GM23338 (cell line): ENCODE measurements at regions not wholly inside any gene's neighbourhood (a gene's known extent, or its start where the extent isn't known, plus 50 kb on each side); places are given as distances from the start of the nearest gene placed in this dataset.
A peak's percentile ranks its signal among the peaks of the same experiment; 100 is the strongest.

ENCODE experiments used
- ATAC-seq: fragments of 200-7000 bp; cut with Tn5 transposase; 3 replicates; pipeline ENCODE4 v1.9.1; 2020
- DNase-seq: peaks from one replicate; pipeline ENCODE4 v3.0.0-alpha.2; 2015; ENCODE audit warnings: low spot score
- H2AFZ ChIP-seq: fragments of 200-600 bp; sonication (generic); 2 replicates; pipeline ENCODE4 v1.8.0; 2016; ENCODE audit warnings: antibody characterized with exemption, mild to moderate bottlenecking, moderate library complexity
- H3F3A ChIP-seq: fragments of 200-600 bp; sonication (generic); replicated peaks from 2 replicates; pipeline ENCODE4 v1.8.0; 2017; ENCODE audit warnings: antibody characterized with exemption, mixed run types, low read depth
- H3K27ac ChIP-seq: fragments of 200-600 bp; sonication (generic); 2 replicates; pipeline ENCODE4 v1.6.1; 2016; ENCODE audit warnings: low read depth
- H3K27me3 ChIP-seq: fragments of 200-600 bp; sonication (generic); 2 replicates; pipeline ENCODE4 v1.8.0; 2016; ENCODE audit warnings: mild to moderate bottlenecking, mixed run types, moderate library complexity; ENCODE audit not compliant: insufficient read depth
- H3K36me3 ChIP-seq: fragments of 200-600 bp; sonication (generic); 2 replicates; pipeline ENCODE4 v1.8.0; 2016; ENCODE audit warnings: mild to moderate bottlenecking; ENCODE audit not compliant: insufficient read depth
- H3K4me1 ChIP-seq: fragments of 200-600 bp; sonication (generic); 2 replicates; pipeline ENCODE4 v1.8.0; 2016; ENCODE audit warnings: mild to moderate bottlenecking, moderate library complexity; ENCODE audit not compliant: insufficient read depth
- H3K4me2 ChIP-seq: fragments of 200-600 bp; sonication (generic); 2 replicates; pipeline ENCODE4 v1.7.1; 2017; ENCODE audit warnings: mixed run types
- H3K4me3 ChIP-seq: fragments of 200-600 bp; sonication (generic); 2 replicates; pipeline ENCODE4 v1.6.1; 2016; ENCODE audit warnings: mixed run types
- H3K79me2 ChIP-seq: fragments of 200-600 bp; sonication (generic); replicated peaks from 2 replicates; pipeline ENCODE4 v1.8.0; 2017; ENCODE audit warnings: mild to moderate bottlenecking; ENCODE audit not compliant: insufficient read depth
- H3K9me2 ChIP-seq: fragments of 200-600 bp; sonication (generic); 2 replicates; pipeline ENCODE4 v1.8.0; 2017; ENCODE audit not compliant: insufficient read depth
- H4K20me1 ChIP-seq: fragments of 200-600 bp; sonication (generic); replicated peaks from 2 replicates; pipeline ENCODE4 v1.8.0; 2017; ENCODE audit warnings: mild to moderate bottlenecking; ENCODE audit not compliant: insufficient read depth
- H3K27ac Mint-ChIP-seq: 2 replicates; pipeline ENCODE4 v1.8.0; 2020; ENCODE audit warnings: inconsistent platforms, mild to moderate bottlenecking, moderate library complexity, mixed read lengths
- H3K27me3 Mint-ChIP-seq: 3 replicates; pipeline ENCODE4 v1.8.0; 2022; ENCODE audit warnings: low read depth, mild to moderate bottlenecking, moderate library complexity, mixed read lengths, inconsistent platforms; ENCODE audit not compliant: insufficient read depth, poor library complexity
- H3K36me3 Mint-ChIP-seq: 3 replicates; pipeline ENCODE4 v1.8.0; 2021; ENCODE audit warnings: low read depth, mild to moderate bottlenecking, inconsistent platforms, moderate library complexity, mixed read lengths
- H3K4me1 Mint-ChIP-seq: 3 replicates; pipeline ENCODE4 v1.8.0; 2020; ENCODE audit warnings: mild to moderate bottlenecking, inconsistent platforms, mixed read lengths
- H3K4me3 Mint-ChIP-seq: 3 replicates; pipeline ENCODE4 v1.8.0; 2021; ENCODE audit warnings: moderate library complexity, mild to moderate bottlenecking, inconsistent platforms, mixed read lengths
- H3K9me3 Mint-ChIP-seq: 3 replicates; pipeline ENCODE4 v1.8.0; 2020; ENCODE audit warnings: moderate library complexity, mild to moderate bottlenecking, inconsistent platforms, mixed read lengths
- CREB1 ChIP-seq: fragments of 250-450 bp; sonication (Bioruptor Pico); IDR thresholded peaks from 2 replicates; pipeline ENCODE4 v1.5.0; 2020; ENCODE audit warnings: low read depth, mild to moderate bottlenecking, moderate library complexity
- EZH2 ChIP-seq: fragments of 200-600 bp; sonication (generic); IDR thresholded peaks from one replicate; pipeline ENCODE4 v1.8.0; 2017; ENCODE audit warnings: antibody characterized with exemption, mild to moderate bottlenecking, low read depth; ENCODE audit not compliant: unreplicated experiment
- EZH2phosphoT487 ChIP-seq: fragments of 200-600 bp; sonication (generic); IDR thresholded peaks from one replicate; pipeline ENCODE4 v1.8.1; 2018; ENCODE audit warnings: antibody characterized with exemption; ENCODE audit not compliant: unreplicated experiment
- JUNB ChIP-seq: IDR thresholded peaks from one replicate; pipeline ENCODE4 v1.6.1; 2016; ENCODE audit warnings: antibody characterized with exemption; ENCODE audit not compliant: unreplicated experiment
- NANOG ChIP-seq: IDR thresholded peaks from 2 replicates; pipeline ENCODE4 v1.6.1; 2016; ENCODE audit warnings: antibody characterized with exemption, borderline replicate concordance
- STAT1 ChIP-seq: IDR thresholded peaks from one replicate; pipeline ENCODE4 v1.6.1; 2016; ENCODE audit warnings: antibody characterized with exemption; ENCODE audit not compliant: unreplicated experiment
- ZNF114 ChIP-seq: fragments of 250-450 bp; sonication (Bioruptor Pico); IDR thresholded peaks from 2 replicates; pipeline ENCODE4 v1.5.0; 2020; ENCODE audit warnings: mild to moderate bottlenecking, moderate library complexity
- ZNF331 ChIP-seq: fragments of 250-450 bp; sonication (Bioruptor Pico); IDR thresholded peaks from 2 replicates; pipeline ENCODE4 v1.5.0; 2020; ENCODE audit warnings: low read depth, mild to moderate bottlenecking, moderate library complexity
- TF ChIP-seq, protein P1 (sequence below): fragments of 250-450 bp; sonication (Bioruptor Pico); IDR thresholded peaks from 2 replicates; pipeline ENCODE4 v1.5.0; 2020; ENCODE audit warnings: mild to moderate bottlenecking, moderate library complexity
- TF ChIP-seq, protein P2 (sequence below), 2 experiments: fragments of 200-600 bp in 1 of 2; sonication (generic) in 1 of 2; conservative IDR thresholded peaks; 2 replicates each; pipeline versions ENCODE4 v1.5.1 to v1.6.1; 2016 to 2017; ENCODE audit warnings: antibody characterized with exemption in 2 of 2, low read depth in 2 of 2, mild to moderate bottlenecking in 2 of 2, moderate library complexity in 1 of 2
- TF ChIP-seq, protein P3 (sequence below): IDR thresholded peaks from 2 replicates; pipeline ENCODE4 v1.6.1; 2016; ENCODE audit warnings: antibody characterized with exemption

DNA sequence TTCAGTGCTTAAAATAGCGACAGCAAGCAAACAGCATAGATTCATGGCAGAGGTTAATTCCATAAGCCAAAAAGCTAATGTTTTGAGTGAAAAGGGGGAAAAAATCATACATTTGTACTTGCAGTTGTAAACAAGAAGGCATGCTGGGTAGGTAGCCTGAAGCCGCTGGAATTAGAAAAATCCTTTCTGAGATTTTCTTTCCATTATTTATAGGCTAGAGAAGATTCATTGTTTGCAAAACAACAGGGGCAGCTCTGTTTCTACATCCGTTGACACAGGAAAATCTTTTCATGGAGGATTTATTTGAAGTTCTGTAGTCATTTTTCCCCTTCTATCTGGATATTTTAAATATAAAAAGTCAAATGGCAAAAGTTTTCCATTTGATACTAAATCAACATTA, 843.9 kb downstream of the QKI start:
- no peak overlapping the region for H3K4me3 Mint-ChIP-seq
- Histone ChIP-seq H3K4me2 (no peak overlapping the region), H3K4me3 (no peak overlapping the region), H3F3A (no peaks in the 10 kb centered on the region), H3K27me3 (no peaks in the 10 kb centered on the region), H3K27ac (no peak overlapping the region), H3K79me2 (no peaks in the 10 kb centered on the region), H3K9me2 (no peaks in the 10 kb centered on the region; the same call in 1 of the 2 replicates), H2AFZ (peak overlapping the region; percentile 3; the same call in 1 of the 2 replicates), H4K20me1 (no peaks in the 10 kb centered on the region), H3K36me3 (no peaks in the 10 kb centered on the region), H3K4me1 (peaks cover 9% of the 10 kb centered on the region; the same call in 1 of the 2 replicates)
- ATAC-seq (no peak), DNase-seq (no peak)
- no peak overlapping the region for H3K27ac Mint-ChIP-seq
- peaks cover 3% of the 10 kb centered on the region; the same call in 2 of the 3 replicates for H3K9me3 Mint-ChIP-seq
- peaks cover 2% of the 10 kb centered on the region for H3K27me3 Mint-ChIP-seq
- H3K36me3 Mint-ChIP-seq = peaks cover 4% of the 10 kb centered on the region; the same call in 2 of the 3 replicates
- peaks cover 9% of the 10 kb centered on the region; the same call in 2 of the 3 replicates for H3K4me1 Mint-ChIP-seq
- no peak for TF ChIP-seq ZNF114
- no peak for TF ChIP-seq EZH2
- TF ChIP-seq STAT1 = no peak
- no peak for TF ChIP-seq EZH2phosphoT487
- TF ChIP-seq CREB1 (CRISPR knock-in tag) = no peak
- TF ChIP-seq, protein P1, sequence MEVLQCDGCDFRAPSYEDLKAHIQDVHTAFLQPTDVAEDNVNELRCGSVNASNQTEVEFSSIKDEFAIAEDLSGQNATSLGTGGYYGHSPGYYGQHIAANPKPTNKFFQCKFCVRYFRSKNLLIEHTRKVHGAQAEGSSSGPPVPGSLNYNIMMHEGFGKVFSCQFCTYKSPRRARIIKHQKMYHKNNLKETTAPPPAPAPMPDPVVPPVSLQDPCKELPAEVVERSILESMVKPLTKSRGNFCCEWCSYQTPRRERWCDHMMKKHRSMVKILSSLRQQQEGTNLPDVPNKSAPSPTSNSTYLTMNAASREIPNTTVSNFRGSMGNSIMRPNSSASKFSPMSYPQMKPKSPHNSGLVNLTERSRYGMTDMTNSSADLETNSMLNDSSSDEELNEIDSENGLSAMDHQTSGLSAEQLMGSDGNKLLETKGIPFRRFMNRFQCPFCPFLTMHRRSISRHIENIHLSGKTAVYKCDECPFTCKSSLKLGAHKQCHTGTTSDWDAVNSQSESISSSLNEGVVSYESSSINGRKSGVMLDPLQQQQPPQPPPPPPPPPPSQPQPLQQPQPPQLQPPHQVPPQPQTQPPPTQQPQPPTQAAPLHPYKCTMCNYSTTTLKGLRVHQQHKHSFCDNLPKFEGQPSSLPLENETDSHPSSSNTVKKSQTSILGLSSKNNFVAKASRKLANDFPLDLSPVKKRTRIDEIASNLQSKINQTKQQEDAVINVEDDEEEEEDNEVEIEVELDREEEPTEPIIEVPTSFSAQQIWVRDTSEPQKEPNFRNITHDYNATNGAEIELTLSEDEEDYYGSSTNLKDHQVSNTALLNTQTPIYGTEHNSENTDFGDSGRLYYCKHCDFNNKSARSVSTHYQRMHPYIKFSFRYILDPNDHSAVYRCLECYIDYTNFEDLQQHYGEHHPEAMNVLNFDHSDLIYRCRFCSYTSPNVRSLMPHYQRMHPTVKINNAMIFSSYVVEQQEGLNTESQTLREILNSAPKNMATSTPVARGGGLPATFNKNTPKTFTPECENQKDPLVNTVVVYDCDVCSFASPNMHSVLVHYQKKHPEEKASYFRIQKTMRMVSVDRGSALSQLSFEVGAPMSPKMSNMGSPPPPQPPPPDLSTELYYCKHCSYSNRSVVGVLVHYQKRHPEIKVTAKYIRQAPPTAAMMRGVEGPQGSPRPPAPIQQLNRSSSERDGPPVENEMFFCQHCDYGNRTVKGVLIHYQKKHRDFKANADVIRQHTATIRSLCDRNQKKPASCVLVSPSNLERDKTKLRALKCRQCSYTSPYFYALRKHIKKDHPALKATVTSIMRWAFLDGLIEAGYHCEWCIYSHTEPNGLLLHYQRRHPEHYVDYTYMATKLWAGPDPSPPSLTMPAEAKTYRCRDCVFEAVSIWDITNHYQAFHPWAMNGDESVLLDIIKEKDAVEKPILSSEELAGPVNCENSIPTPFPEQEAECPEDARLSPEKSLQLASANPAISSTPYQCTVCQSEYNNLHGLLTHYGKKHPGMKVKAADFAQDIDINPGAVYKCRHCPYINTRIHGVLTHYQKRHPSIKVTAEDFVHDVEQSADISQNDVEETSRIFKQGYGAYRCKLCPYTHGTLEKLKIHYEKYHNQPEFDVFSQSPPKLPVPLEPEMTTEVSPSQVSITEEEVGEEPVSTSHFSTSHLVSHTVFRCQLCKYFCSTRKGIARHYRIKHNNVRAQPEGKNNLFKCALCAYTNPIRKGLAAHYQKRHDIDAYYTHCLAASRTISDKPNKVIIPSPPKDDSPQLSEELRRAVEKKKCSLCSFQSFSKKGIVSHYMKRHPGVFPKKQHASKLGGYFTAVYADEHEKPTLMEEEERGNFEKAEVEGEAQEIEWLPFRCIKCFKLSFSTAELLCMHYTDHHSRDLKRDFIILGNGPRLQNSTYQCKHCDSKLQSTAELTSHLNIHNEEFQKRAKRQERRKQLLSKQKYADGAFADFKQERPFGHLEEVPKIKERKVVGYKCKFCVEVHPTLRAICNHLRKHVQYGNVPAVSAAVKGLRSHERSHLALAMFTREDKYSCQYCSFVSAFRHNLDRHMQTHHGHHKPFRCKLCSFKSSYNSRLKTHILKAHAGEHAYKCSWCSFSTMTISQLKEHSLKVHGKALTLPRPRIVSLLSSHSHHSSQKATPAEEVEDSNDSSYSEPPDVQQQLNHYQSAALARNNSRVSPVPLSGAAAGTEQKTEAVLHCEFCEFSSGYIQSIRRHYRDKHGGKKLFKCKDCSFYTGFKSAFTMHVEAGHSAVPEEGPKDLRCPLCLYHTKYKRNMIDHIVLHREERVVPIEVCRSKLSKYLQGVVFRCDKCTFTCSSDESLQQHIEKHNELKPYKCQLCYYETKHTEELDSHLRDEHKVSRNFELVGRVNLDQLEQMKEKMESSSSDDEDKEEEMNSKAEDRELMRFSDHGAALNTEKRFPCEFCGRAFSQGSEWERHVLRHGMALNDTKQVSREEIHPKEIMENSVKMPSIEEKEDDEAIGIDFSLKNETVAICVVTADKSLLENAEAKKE (CRISPR knock-in tag) = no peak
- TF ChIP-seq, protein P2, sequence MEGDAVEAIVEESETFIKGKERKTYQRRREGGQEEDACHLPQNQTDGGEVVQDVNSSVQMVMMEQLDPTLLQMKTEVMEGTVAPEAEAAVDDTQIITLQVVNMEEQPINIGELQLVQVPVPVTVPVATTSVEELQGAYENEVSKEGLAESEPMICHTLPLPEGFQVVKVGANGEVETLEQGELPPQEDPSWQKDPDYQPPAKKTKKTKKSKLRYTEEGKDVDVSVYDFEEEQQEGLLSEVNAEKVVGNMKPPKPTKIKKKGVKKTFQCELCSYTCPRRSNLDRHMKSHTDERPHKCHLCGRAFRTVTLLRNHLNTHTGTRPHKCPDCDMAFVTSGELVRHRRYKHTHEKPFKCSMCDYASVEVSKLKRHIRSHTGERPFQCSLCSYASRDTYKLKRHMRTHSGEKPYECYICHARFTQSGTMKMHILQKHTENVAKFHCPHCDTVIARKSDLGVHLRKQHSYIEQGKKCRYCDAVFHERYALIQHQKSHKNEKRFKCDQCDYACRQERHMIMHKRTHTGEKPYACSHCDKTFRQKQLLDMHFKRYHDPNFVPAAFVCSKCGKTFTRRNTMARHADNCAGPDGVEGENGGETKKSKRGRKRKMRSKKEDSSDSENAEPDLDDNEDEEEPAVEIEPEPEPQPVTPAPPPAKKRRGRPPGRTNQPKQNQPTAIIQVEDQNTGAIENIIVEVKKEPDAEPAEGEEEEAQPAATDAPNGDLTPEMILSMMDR (conservative IDR thresholded peaks at IDR 0.05; ENCODE audit: low read depth in 2 of 2) = no peak
- TF ChIP-seq NANOG = no peak
- TF ChIP-seq JUNB = no peak
- no peak for TF ChIP-seq ZNF331
- TF ChIP-seq, protein P3, sequence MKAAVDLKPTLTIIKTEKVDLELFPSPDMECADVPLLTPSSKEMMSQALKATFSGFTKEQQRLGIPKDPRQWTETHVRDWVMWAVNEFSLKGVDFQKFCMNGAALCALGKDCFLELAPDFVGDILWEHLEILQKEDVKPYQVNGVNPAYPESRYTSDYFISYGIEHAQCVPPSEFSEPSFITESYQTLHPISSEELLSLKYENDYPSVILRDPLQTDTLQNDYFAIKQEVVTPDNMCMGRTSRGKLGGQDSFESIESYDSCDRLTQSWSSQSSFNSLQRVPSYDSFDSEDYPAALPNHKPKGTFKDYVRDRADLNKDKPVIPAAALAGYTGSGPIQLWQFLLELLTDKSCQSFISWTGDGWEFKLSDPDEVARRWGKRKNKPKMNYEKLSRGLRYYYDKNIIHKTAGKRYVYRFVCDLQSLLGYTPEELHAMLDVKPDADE = no peak
